Adrenal gland (tissue), 5 donors: ENCODE measurements at regions not wholly inside any gene's neighbourhood (a gene's known extent, or its start where the extent isn't known, plus 50 kb on each side); places are given as distances from the start of the nearest gene placed in this dataset.

Source experiments
- CTCF ChIP-seq, 6 experiments: fragments of 450-650 bp in 4 of 6; fragments of 200-600 bp in 2 of 6; sonication (generic) in 1 of 6; IDR thresholded peaks; 1 replicate in 5 of 6; 2 replicates in 1 of 6; pipeline versions ENCODE4 v1.5.1 to v1.8.0; 2016 to 2021; ENCODE audit warnings: antibody characterized with exemption in 6 of 6, mild to moderate bottlenecking in 2 of 6, moderate library complexity in 1 of 6
- POLR2A ChIP-seq, 2 donors: fragments of 450-650 bp; IDR thresholded peaks; one replicate each; pipeline ENCODE4 v1.6.1; 2017; ENCODE audit warnings: antibody characterized with exemption in 2 of 2, mild to moderate bottlenecking in 2 of 2, moderate library complexity in 1 of 2
- donor health status: DM: no; HTN: no; CAD: no.

- TF ChIP-seq CTCF (IDR thresholded peaks at IDR 0.05) (no peak), POLR2A (IDR thresholded peaks at IDR 0.05) (no peak)
Measured at GRCh38 chr9:106092083-106092482, 397.7 kb downstream of the TMEM38B start.
